H1 (cell line): ENCODE measurements at regions not wholly inside any gene's neighbourhood (a gene's known extent, or its start where the extent isn't known, plus 50 kb on each side); places are given as distances from the start of the nearest gene placed in this dataset.

Source experiments
- CTCF ChIA-PET: fragments of 300-600 bp; sonication (Branson Sonifier 250); formaldehyde crosslinking; loops from one replicate; lab custom pipeline; 2021; ENCODE audit not compliant: partially characterized antibody; lab: Charles Lee
- POLR2A ChIA-PET: fragments of 300-600 bp; sonication (Branson Sonifier 250); formaldehyde crosslinking; loops from one replicate; lab custom pipeline; 2021; ENCODE audit warnings: inconsistent platforms; ENCODE audit not compliant: partially characterized antibody; lab: Charles Lee
- DNase-seq, 2 experiments: peaks; one replicate each; pipeline versions ENCODE4 v3.0.0 to v3.0.0-alpha.2; 2010 to 2022; ENCODE audit warnings: low spot score in 2 of 2, low read depth in 1 of 2, mixed read lengths in 1 of 2
- FAIRE-seq: peaks from 2 replicates; lab custom pipeline; 2011; peaks lifted over from hg19 to GRCh38; lab: Jason Lieb, UNC
- H2AFZ ChIP-seq: 2 replicates; pipeline ENCODE4 v1.8.1; 2012; ENCODE audit warnings: low read length, inconsistent platforms
- H2AK5ac ChIP-seq: 2 replicates; pipeline ENCODE4 v1.6.1; 2013; ENCODE audit warnings: low read depth, low read length
- H2BK120ac ChIP-seq: replicated peaks from 2 replicates; pipeline ENCODE3; 2013; ENCODE audit warnings: low read depth, low read length, inconsistent platforms
- H2BK12ac ChIP-seq: 2 replicates; pipeline ENCODE4 v1.6.1; 2013; ENCODE audit warnings: low read depth, low read length
- H2BK15ac ChIP-seq: 2 replicates; pipeline ENCODE4 v1.6.1; 2013; ENCODE audit warnings: low read length
- H2BK20ac ChIP-seq: 2 replicates; pipeline ENCODE4 v1.6.1; 2013; ENCODE audit warnings: low read length
- H2BK5ac ChIP-seq: 2 replicates; pipeline ENCODE4 v1.6.1; 2013; ENCODE audit warnings: low read depth, low read length
- H3K14ac ChIP-seq: 2 replicates; pipeline ENCODE4 v1.6.1; 2013; ENCODE audit warnings: inconsistent platforms; ENCODE audit not compliant: insufficient read length
- H3K18ac ChIP-seq: 2 replicates; pipeline ENCODE4 v1.6.1; 2013; ENCODE audit warnings: low read length; ENCODE audit errors: extremely low read depth
- H3K23ac ChIP-seq: 2 replicates; pipeline ENCODE4 v1.6.1; 2013; ENCODE audit warnings: inconsistent platforms; ENCODE audit not compliant: insufficient read length
- H3K23me2 ChIP-seq: 2 replicates; pipeline ENCODE4 v1.6.1; 2013; ENCODE audit warnings: low read depth, low read length
- H3K27ac ChIP-seq: 2 replicates; pipeline ENCODE4 v1.6.1; 2011; ENCODE audit warnings: low read depth, low read length, inconsistent platforms
- H3K27me3 ChIP-seq, 4 experiments: replicated peaks in 1 of 4; 1 replicate in 1 of 4; 2 replicates in 3 of 4; pipeline versions ENCODE4 v1.6.1 to v1.8.1; 2011 to 2013; ENCODE audit warnings: low read length in 3 of 4, mild to moderate bottlenecking in 3 of 4, inconsistent platforms in 2 of 4, mixed read lengths in 2 of 4, moderate library complexity in 1 of 4; ENCODE audit not compliant: control insufficient read depth in 3 of 4, insufficient read depth in 3 of 4; ENCODE audit errors: extremely low read depth in 1 of 4
- H3K36me3 ChIP-seq, 4 experiments: 2 replicates each; pipeline versions ENCODE4 v1.6.1 to v1.8.1; 2011 to 2013; ENCODE audit warnings: mild to moderate bottlenecking in 4 of 4, low read length in 3 of 4, moderate library complexity in 2 of 4, control low read depth in 1 of 4, inconsistent platforms in 1 of 4; ENCODE audit not compliant: insufficient read depth in 4 of 4, control insufficient read depth in 2 of 4
- H3K4ac ChIP-seq: replicated peaks from 2 replicates; pipeline ENCODE3; 2013; ENCODE audit warnings: low read length, low read depth, mixed read lengths, inconsistent platforms; ENCODE audit not compliant: insufficient read length
- H3K4me1 ChIP-seq, 4 experiments: replicated peaks in 1 of 4; 1 replicate in 1 of 4; 2 replicates in 3 of 4; pipeline versions ENCODE4 v1.6.1 to v1.8.1; 2011 to 2013; ENCODE audit warnings: low read length in 3 of 4, inconsistent platforms in 2 of 4, mixed read lengths in 1 of 4; ENCODE audit not compliant: insufficient read depth in 4 of 4, control insufficient read depth in 3 of 4
- H3K4me2 ChIP-seq, 2 experiments: 2 replicates each; pipeline versions ENCODE4 v1.6.1 to v1.8.1; 2011 to 2013; ENCODE audit warnings: low read depth in 2 of 2, low read length in 2 of 2, control low read depth in 1 of 2, inconsistent platforms in 1 of 2, mild to moderate bottlenecking in 1 of 2; ENCODE audit not compliant: insufficient read depth in 1 of 2
- H3K4me3 ChIP-seq, 4 experiments: fragments of 200-600, 300-600 bp in 1 of 4; sonication (generic), shearing (Covaris generic), sonication (Bioruptor Twin) in 1 of 4; 2 replicates each; pipeline versions ENCODE4 v1.5.1 to v1.8.1; 2011 to 2016; ENCODE audit warnings: low read length in 4 of 4, low read depth in 3 of 4, control low read depth in 2 of 4, inconsistent platforms in 2 of 4, mild to moderate bottlenecking in 2 of 4, mixed read lengths in 1 of 4, moderate library complexity in 1 of 4; ENCODE audit not compliant: insufficient read depth in 2 of 4; ENCODE audit errors: extremely low read depth in 1 of 4
- H3K56ac ChIP-seq: replicated peaks from 2 replicates; pipeline ENCODE3; 2013; ENCODE audit warnings: low read depth, mild to moderate bottlenecking, mixed read lengths, low read length, inconsistent platforms; ENCODE audit not compliant: insufficient read length
- H3K79me1 ChIP-seq: 2 replicates; pipeline ENCODE4 v1.6.1; 2013; ENCODE audit warnings: low read depth, low read length, control low read depth
- H3K79me2 ChIP-seq, 2 experiments: 2 replicates each; pipeline versions ENCODE4 v1.6.1 to v1.8.1; 2012 to 2013; ENCODE audit warnings: low read length in 2 of 2, mild to moderate bottlenecking in 2 of 2, inconsistent platforms in 1 of 2; ENCODE audit not compliant: insufficient read depth in 2 of 2, control insufficient read depth in 1 of 2
- H3K9ac ChIP-seq, 4 experiments: replicated peaks in 1 of 4; 1 replicate in 1 of 4; 2 replicates in 3 of 4; pipeline versions ENCODE4 v1.6.1 to v1.8.1; 2011 to 2013; ENCODE audit warnings: low read depth in 3 of 4, low read length in 3 of 4, control low read depth in 2 of 4, mild to moderate bottlenecking in 2 of 4, moderate library complexity in 2 of 4, inconsistent platforms in 1 of 4; ENCODE audit errors: extremely low read depth in 1 of 4
- H3K9me3 ChIP-seq, 2 experiments: 2 replicates each; pipeline versions ENCODE4 v1.6.1 to v1.8.1; 2012 to 2013; ENCODE audit warnings: mild to moderate bottlenecking in 2 of 2, moderate library complexity in 2 of 2, control low read depth in 1 of 2, inconsistent platforms in 1 of 2, low read depth in 1 of 2, low read length in 1 of 2, mixed read lengths in 1 of 2; ENCODE audit not compliant: insufficient read depth in 2 of 2
- H4K20me1 ChIP-seq, 2 experiments: replicated peaks in 1 of 2; 2 replicates each; pipeline versions ENCODE3 to v1.8.1; 2011 to 2013; ENCODE audit warnings: inconsistent platforms in 2 of 2, low read length in 2 of 2, mild to moderate bottlenecking in 1 of 2; ENCODE audit not compliant: insufficient read depth in 2 of 2, control insufficient read depth in 1 of 2
- H4K5ac ChIP-seq: 2 replicates; pipeline ENCODE4 v1.6.1; 2013; ENCODE audit warnings: low read length, low read depth, mixed read lengths, inconsistent platforms; ENCODE audit not compliant: insufficient read length
- H4K8ac ChIP-seq: 2 replicates; pipeline ENCODE4 v1.8.0; 2013; ENCODE audit warnings: mild to moderate bottlenecking, moderate library complexity, low read length, inconsistent platforms; ENCODE audit not compliant: insufficient read depth; ENCODE audit errors: extremely low read depth
- H4K91ac ChIP-seq: replicated peaks from 2 replicates; pipeline ENCODE3; 2013; ENCODE audit warnings: low read length, mixed read lengths, inconsistent platforms; ENCODE audit not compliant: insufficient read length
- CHD1 ChIP-seq: IDR thresholded peaks from 2 replicates; pipeline ENCODE4 v1.6.1; 2012; ENCODE audit warnings: low read depth, low read length, improper control_type of control experiment
- EP300 ChIP-seq, 2 experiments: IDR thresholded peaks; 1 replicate in 1 of 2; 2 replicates in 1 of 2; pipeline ENCODE4 v1.6.1; 2011 to 2012; ENCODE audit warnings: low read depth in 2 of 2, low read length in 2 of 2, mild to moderate bottlenecking in 2 of 2, borderline replicate concordance in 1 of 2, inconsistent platforms in 1 of 2, moderate library complexity in 1 of 2
- JUN ChIP-seq: IDR thresholded peaks from 2 replicates; pipeline ENCODE4 v1.6.1; 2011; ENCODE audit warnings: low read depth, mild to moderate bottlenecking, improper control_type of control experiment, low read length
- KDM1A ChIP-seq: fragments of 200-600, 300-600 bp; sonication (generic); IDR thresholded peaks from 2 replicates; pipeline ENCODE4 v1.7.1; 2016; ENCODE audit warnings: mild to moderate bottlenecking, low read length, borderline replicate concordance
- SRF ChIP-seq: IDR thresholded peaks from 2 replicates; pipeline ENCODE4 v1.6.1; 2011; ENCODE audit warnings: mild to moderate bottlenecking, low read depth, low read length, moderate library complexity
- TAF1 ChIP-seq: IDR thresholded peaks from 2 replicates; pipeline ENCODE4 v1.6.1; 2011; ENCODE audit warnings: mild to moderate bottlenecking, low read depth, low read length
- TAF7 ChIP-seq: optimal IDR thresholded peaks from 2 replicates; pipeline ENCODE3; 2011; ENCODE audit warnings: low read depth, mild to moderate bottlenecking, inconsistent platforms, low read length, moderate library complexity, borderline replicate concordance
- TCF12 ChIP-seq: IDR thresholded peaks from 2 replicates; pipeline ENCODE4 v1.6.1; 2011; ENCODE audit warnings: low read depth, mild to moderate bottlenecking, low read length
- ZNF274 ChIP-seq: IDR thresholded peaks from 2 replicates; pipeline ENCODE4 v1.7.0; 2012; ENCODE audit warnings: low read length, borderline replicate concordance; ENCODE audit errors: extremely low read depth
- WGBS, 2 experiments: shearing (Covaris generic) in 1 of 2; methylation state at CpG; one replicate each; pipeline versions ENCODE4 v1.1.6 to v1.1.7; 2013 to 2015; ENCODE audit warnings: low lambda C conversion rate in 2 of 2, mixed read lengths in 2 of 2, inconsistent platforms in 1 of 2, low coverage in 1 of 2, missing lambda C conversion rate in 1 of 2; ENCODE audit not compliant: insufficient replicate concordance in 2 of 2, insufficient coverage in 1 of 2, insufficient read length in 1 of 2; ENCODE audit errors: extremely low coverage in 1 of 2, missing lambda C conversion rate in 1 of 2; 5-methylcytosine and 5-hydroxymethylcytosine counted together
- TF ChIP-seq, protein P1 (sequence below): IDR thresholded peaks from 2 replicates; pipeline ENCODE4 v1.6.1; 2012; ENCODE audit warnings: inconsistent platforms
- TF ChIP-seq, protein P2 (sequence below): IDR thresholded peaks from 2 replicates; pipeline ENCODE4 v1.6.1; 2012; ENCODE audit warnings: low read length, inconsistent platforms

DNA sequence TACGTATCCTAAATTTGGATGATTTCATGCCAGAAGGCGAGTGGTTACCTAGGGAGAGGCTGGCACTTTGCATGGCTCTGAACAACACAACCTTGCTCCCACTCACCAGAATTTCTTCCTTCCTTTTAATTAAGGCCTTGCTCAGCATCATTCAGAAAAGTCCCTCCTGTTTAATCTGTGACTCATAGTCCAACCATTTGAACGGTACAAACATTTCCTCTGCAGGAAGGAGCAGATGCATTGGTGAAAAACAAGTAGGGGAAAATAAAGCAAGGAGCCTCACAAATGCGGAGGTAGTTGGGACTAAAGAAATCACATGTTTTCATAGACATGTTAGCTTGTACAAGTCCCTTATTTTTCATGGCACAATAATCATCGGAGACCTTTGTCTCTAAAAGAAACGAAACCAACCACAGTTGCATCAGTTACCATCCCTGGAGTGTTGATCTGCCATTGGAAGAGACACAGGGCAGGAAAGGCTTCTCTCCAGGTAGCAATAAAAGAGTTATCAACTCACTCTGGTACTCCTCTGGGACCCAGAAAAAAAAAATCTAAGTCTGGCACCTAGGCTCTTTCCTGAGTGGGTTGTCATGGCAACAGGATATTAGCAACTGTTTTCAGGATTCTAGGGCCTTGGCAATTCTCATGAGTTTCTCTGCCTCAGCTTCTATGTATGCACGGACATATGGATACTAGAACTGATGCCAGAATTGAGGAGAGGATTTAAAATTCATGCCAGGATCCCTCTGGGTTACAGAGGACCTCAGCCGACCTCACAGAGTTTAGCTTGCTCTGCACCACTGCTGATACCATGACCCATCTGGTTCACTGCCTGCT is 255.4 kb upstream of the ARPP21 start:
- CTCF ChIA-PET = interaction anchor here (0.5 kb wide), 1 partner anchor 540 kb away, joined by 3 read pairs; no protein-coding TSS in a partner anchor
- POLR2A ChIA-PET = no interaction called here
- TF ChIP-seq TAF1 (no peak), TCF12 (no peak), TAF7 (no peak), EP300 (IDR thresholded peaks at IDR 0.05; ENCODE audit: borderline replicate concordance in 1 of 2, low read depth in 2 of 2, low read length in 2 of 2) (no peak), JUN (no peak), ZNF274 (no peak), SRF (no peak), CHD1 (no peak), KDM1A (no peak)
- TF ChIP-seq, protein P1, sequence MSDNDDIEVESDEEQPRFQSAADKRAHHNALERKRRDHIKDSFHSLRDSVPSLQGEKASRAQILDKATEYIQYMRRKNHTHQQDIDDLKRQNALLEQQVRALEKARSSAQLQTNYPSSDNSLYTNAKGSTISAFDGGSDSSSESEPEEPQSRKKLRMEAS = no peak
- TF ChIP-seq, protein P2, sequence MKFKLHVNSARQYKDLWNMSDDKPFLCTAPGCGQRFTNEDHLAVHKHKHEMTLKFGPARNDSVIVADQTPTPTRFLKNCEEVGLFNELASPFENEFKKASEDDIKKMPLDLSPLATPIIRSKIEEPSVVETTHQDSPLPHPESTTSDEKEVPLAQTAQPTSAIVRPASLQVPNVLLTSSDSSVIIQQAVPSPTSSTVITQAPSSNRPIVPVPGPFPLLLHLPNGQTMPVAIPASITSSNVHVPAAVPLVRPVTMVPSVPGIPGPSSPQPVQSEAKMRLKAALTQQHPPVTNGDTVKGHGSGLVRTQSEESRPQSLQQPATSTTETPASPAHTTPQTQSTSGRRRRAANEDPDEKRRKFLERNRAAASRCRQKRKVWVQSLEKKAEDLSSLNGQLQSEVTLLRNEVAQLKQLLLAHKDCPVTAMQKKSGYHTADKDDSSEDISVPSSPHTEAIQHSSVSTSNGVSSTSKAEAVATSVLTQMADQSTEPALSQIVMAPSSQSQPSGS = no peak

More for the DNA sequence above, 255.4 kb upstream of the ARPP21 start:
- no peaks in the 10 kb centered on the region for H3K36me3 ChIP-seq
- no peak overlapping the region for H4K8ac ChIP-seq
- no peak overlapping the region for H4K91ac ChIP-seq
- H3K27ac ChIP-seq = no peak overlapping the region
- H4K5ac ChIP-seq = no peak overlapping the region
- no peaks in the 10 kb centered on the region for H3K4me1 ChIP-seq
- no peak overlapping the region for H3K56ac ChIP-seq
- H2AFZ ChIP-seq = no peak overlapping the region
- no peaks in the 10 kb centered on the region for H3K79me2 ChIP-seq
- H2BK20ac ChIP-seq = no peak overlapping the region
- no peak overlapping the region for H3K14ac ChIP-seq
- no peak overlapping the region for H2BK120ac ChIP-seq
- no peak overlapping the region for H2AK5ac ChIP-seq
- H3K4ac ChIP-seq = no peak overlapping the region
- DNase-seq (no peak), FAIRE-seq (no peak)
- no peaks in the 10 kb centered on the region for H3K79me1 ChIP-seq
- no peaks in the 10 kb centered on the region for H3K9me3 ChIP-seq
- no peak overlapping the region for H3K4me2 ChIP-seq
- H3K23ac ChIP-seq = no peak overlapping the region
- H3K4me3 ChIP-seq = no peak overlapping the region
- no peak overlapping the region for H3K18ac ChIP-seq
- no peaks in the 10 kb centered on the region for H3K27me3 ChIP-seq
- H3K23me2 ChIP-seq = no peaks in the 10 kb centered on the region; the same call in 1 of the 2 replicates
- no peak overlapping the region for H2BK12ac ChIP-seq
- H2BK5ac ChIP-seq = no peak overlapping the region
- peak overlapping the region in 1 of 4 experiments; percentile 34; a peak in 1 of 7 replicates for H3K9ac ChIP-seq
- WGBS, 2 experiments = 89% methylated on average over 8 of the region's 8 CpGs; no CpG with 5 or more reads in 1 of the 2 experiments
- H4K20me1 ChIP-seq = no peaks in the 10 kb centered on the region
- H2BK15ac ChIP-seq = no peak overlapping the region
